Parathyroid adenoma (tissue), 2 donors: ENCODE measurements at regions not wholly inside any gene's neighbourhood (a gene's known extent, or its start where the extent isn't known, plus 50 kb on each side); places are given as distances from the start of the nearest gene placed in this dataset.

Source experiments
- H2AFZ ChIP-seq: fragments of 300-600 bp; sonication (generic); one replicate; pipeline ENCODE4 v1.7.0; 2017; ENCODE audit warnings: antibody characterized with exemption, mild to moderate bottlenecking
- H3K27ac ChIP-seq: fragments of 300-600 bp; sonication (generic); one replicate; pipeline ENCODE4 v1.7.0; 2017
- H3K27me3 ChIP-seq: fragments of 300-600 bp; sonication (generic); one replicate; pipeline ENCODE4 v1.7.0; 2017; ENCODE audit warnings: low read length; ENCODE audit not compliant: control insufficient read depth, insufficient read depth
- H3K36me3 ChIP-seq: fragments of 300-600 bp; sonication (generic); one replicate; pipeline ENCODE4 v1.7.0; 2017; ENCODE audit warnings: low read length; ENCODE audit not compliant: control insufficient read depth, insufficient read depth
- H3K4me1 ChIP-seq: fragments of 300-600 bp; sonication (generic); one replicate; pipeline ENCODE4 v1.7.0; 2017; ENCODE audit warnings: control low read depth
- H3K4me2 ChIP-seq: fragments of 300-600 bp; sonication (generic); one replicate; pipeline ENCODE4 v1.7.0; 2017; ENCODE audit warnings: low read length
- H3K4me3 ChIP-seq: fragments of 300-600 bp; sonication (generic); one replicate; pipeline ENCODE4 v1.7.0; 2017; ENCODE audit warnings: low read depth, low read length
- H3K79me2 ChIP-seq: fragments of 300-600 bp; sonication (generic); one replicate; pipeline ENCODE4 v1.7.0; 2017; ENCODE audit warnings: control low read depth
- H3K9ac ChIP-seq: fragments of 300-600 bp; sonication (generic); one replicate; pipeline ENCODE4 v1.7.0; 2017; ENCODE audit warnings: mild to moderate bottlenecking
- H3K9me3 ChIP-seq: fragments of 300-600 bp; sonication (generic); one replicate; pipeline ENCODE4 v1.7.0; 2017; ENCODE audit warnings: low read length; ENCODE audit not compliant: control insufficient read depth
- TF ChIP-seq, protein P1 (sequence below): fragments of 300-600 bp; sonication (generic); IDR thresholded peaks from one replicate; pipeline ENCODE4 v1.7.0; 2017; ENCODE audit warnings: antibody characterized with exemption, mild to moderate bottlenecking
- donor health status: primary hyperparathyroidism.

DNA sequence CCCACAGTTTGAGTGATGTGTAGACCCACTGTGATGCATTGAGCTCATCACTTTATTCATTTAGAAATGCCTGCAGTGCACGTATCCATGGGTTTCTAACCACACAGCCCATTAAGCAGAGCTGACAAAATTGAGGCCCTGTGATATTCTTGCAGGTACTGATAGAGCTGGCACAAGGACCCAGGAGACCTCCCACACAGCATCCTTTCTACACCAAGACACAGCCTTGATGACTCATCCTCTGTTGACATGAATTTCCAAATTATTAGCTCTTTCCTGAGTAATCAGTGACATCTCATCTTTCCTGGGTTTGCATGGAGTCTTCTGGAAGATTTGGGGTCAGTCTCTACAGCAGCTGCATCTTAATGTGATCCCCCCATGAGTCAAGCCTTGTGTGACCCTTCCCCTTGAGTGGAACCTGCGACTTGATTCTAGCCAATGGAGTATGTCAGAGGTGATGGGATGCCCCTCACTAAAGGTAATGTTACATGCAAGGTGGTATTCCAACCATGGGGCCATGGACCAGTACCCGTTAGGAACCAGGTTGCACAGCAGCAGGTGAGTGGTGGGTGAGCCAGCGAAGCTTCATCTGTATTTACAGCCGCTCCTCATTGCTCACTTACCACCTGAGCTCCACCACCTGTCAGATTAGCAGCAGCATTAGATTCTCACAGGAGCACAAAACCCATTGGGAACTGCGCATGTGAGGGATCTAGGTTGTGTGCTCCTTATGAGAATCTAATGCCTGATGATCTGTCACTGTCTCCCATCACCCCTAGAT lies 181.1 kb upstream of the ARL4C start:
- no peak overlapping the region for H3K9ac ChIP-seq
- TF ChIP-seq, protein P1, sequence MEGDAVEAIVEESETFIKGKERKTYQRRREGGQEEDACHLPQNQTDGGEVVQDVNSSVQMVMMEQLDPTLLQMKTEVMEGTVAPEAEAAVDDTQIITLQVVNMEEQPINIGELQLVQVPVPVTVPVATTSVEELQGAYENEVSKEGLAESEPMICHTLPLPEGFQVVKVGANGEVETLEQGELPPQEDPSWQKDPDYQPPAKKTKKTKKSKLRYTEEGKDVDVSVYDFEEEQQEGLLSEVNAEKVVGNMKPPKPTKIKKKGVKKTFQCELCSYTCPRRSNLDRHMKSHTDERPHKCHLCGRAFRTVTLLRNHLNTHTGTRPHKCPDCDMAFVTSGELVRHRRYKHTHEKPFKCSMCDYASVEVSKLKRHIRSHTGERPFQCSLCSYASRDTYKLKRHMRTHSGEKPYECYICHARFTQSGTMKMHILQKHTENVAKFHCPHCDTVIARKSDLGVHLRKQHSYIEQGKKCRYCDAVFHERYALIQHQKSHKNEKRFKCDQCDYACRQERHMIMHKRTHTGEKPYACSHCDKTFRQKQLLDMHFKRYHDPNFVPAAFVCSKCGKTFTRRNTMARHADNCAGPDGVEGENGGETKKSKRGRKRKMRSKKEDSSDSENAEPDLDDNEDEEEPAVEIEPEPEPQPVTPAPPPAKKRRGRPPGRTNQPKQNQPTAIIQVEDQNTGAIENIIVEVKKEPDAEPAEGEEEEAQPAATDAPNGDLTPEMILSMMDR, result no peak
- no peaks in the 10 kb centered on the region for H3K4me1 ChIP-seq
- H3K36me3 ChIP-seq, result no peaks in the 10 kb centered on the region
- H2AFZ ChIP-seq, result no peak overlapping the region
- no peak overlapping the region for H3K4me3 ChIP-seq
- no peaks in the 10 kb centered on the region for H3K9me3 ChIP-seq
- H3K27me3 ChIP-seq, result no peaks in the 10 kb centered on the region
- no peak overlapping the region for H3K4me2 ChIP-seq
- no peak overlapping the region for H3K27ac ChIP-seq
- H3K79me2 ChIP-seq, result no peaks in the 10 kb centered on the region

DNA sequence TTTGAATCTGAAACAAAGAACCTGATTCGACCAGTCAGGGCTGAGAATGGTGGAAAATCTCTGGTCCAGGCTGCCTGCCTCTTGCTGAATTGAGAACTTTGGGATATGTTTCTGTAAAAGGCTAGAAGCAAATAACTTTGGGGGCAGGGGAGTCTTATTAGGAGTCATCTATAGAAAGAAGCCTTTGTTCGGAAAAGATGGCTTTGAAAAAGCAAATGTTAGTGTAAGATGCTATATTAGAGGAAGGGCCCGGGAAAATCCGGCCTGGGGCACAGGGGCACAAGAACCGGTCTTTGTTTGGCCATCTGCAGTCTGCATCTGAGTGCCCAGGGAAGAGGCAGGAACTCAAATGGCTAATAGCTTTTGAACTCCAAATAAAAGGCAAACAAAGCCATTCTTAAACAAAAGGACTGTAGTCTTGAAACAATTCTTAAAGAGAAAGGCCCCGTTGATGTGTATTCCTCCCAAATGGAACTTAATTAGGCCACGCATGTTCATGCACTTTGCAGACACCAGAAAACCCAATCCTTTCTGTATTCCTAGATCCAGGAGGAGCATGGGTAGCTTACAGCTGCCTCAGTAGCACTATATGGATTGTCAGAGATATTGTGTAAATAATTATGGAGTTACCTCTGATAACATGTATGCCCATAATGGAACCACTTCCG lies 180.0 kb upstream of the ARL4C start:
- Histone ChIP-seq H2AFZ (no peak overlapping the region), H3K4me2 (no peak overlapping the region), H3K27me3 (no peaks in the 10 kb centered on the region), H3K27ac (no peak overlapping the region), H3K79me2 (no peaks in the 10 kb centered on the region), H3K36me3 (no peaks in the 10 kb centered on the region), H3K4me3 (no peak overlapping the region), H3K4me1 (no peaks in the 10 kb centered on the region), H3K9me3 (no peaks in the 10 kb centered on the region), H3K9ac (no peak overlapping the region)
- TF ChIP-seq, protein P1, result no peak

DNA sequence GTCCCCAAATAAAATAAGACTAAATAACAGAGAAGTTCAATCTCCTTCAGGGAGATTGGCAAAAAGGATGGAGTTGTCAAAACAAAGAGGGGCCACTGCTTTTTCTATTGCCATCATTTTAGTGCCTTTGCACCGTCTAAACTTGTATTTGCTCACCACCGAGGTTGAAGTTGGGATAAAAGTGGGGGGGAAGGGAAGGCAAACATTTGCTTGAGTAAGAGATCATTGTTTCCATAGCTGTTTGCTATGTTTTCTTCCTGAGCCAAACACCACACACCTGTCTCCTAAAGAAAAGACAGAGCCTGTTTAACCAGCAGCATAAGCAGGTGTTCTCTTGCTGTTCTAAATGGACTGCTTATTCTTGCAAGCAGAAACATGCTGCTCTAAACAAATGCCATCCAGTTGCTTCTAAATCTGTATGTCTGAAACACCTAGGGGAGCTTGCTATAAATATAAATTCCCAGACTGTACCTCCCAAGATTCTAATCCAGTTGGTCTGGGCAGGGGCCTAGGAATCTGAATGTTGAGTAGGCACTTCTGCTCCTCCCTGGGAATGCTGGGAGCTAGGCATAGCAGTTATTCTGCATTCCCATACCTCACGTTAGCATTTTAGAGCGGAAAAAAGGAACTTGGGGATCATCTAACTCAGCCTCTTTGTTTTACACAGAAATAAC lies 179.4 kb upstream of the ARL4C start:
- H3K9me3 ChIP-seq, result no peaks in the 10 kb centered on the region
- H3K27ac ChIP-seq, result no peak overlapping the region
- no peak overlapping the region for H3K4me2 ChIP-seq
- H3K4me1 ChIP-seq, result no peaks in the 10 kb centered on the region
- no peaks in the 10 kb centered on the region for H3K79me2 ChIP-seq
- no peak overlapping the region for H3K4me3 ChIP-seq
- TF ChIP-seq, protein P1, result no peak
- H3K36me3 ChIP-seq, result no peaks in the 10 kb centered on the region
- H2AFZ ChIP-seq, result no peak overlapping the region
- H3K27me3 ChIP-seq, result no peaks in the 10 kb centered on the region
- H3K9ac ChIP-seq, result no peak overlapping the region

DNA sequence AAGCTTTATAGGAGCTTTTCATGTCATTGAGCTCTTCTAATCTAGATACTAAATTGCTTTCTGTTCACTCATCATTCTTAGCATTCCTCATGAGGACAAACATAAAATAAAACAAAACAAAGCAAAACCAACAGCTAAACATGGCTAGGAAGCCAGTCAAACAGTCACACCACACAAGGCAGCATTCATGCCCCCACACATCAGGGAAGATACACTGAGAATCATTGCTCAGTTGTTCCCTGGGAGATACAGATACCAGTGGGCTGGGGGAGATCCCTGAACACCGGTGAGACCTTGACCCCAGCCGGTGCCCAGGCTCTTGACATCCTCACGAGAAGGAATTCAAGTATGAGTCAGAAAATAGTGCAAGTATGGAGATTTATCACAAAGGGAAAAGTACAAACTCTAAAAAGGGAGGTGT lies 177.9 kb upstream of the ARL4C start:
- Histone ChIP-seq H3K4me1 (no peaks in the 10 kb centered on the region), H3K4me2 (no peak overlapping the region), H3K79me2 (no peaks in the 10 kb centered on the region), H2AFZ (no peak overlapping the region), H3K36me3 (no peaks in the 10 kb centered on the region), H3K9me3 (no peaks in the 10 kb centered on the region), H3K9ac (no peak overlapping the region), H3K27me3 (no peaks in the 10 kb centered on the region), H3K27ac (no peak overlapping the region), H3K4me3 (no peak overlapping the region)
- TF ChIP-seq, protein P1, result no peak
